GM12891 (cell line): ENCODE measurements at regions not wholly inside any gene's neighbourhood (a gene's known extent, or its start where the extent isn't known, plus 50 kb on each side); places are given as distances from the start of the nearest gene placed in this dataset.

Experiments
- PAX5 ChIP-seq: IDR thresholded peaks from 2 replicates; pipeline ENCODE4 v1.6.1; 2011; ENCODE audit warnings: low read length, moderate library complexity, mild to moderate bottlenecking; ENCODE audit not compliant: insufficient read depth, severe bottlenecking
- POLR2A ChIP-seq: IDR thresholded peaks from 2 replicates; pipeline ENCODE4 v1.6.1; 2011; ENCODE audit warnings: low read depth, low read length, control low read depth
- POLR2AphosphoS5 ChIP-seq: IDR thresholded peaks from 2 replicates; pipeline ENCODE4 v1.6.1; 2011; ENCODE audit warnings: low read depth, low read length, control low read depth
- POU2F2 ChIP-seq: IDR thresholded peaks from 2 replicates; pipeline ENCODE4 v1.6.1; 2011; ENCODE audit warnings: low read depth, mild to moderate bottlenecking, control low read depth, low read length, moderate library complexity
- SPI1 ChIP-seq: IDR thresholded peaks from 2 replicates; pipeline ENCODE4 v1.6.1; 2011; ENCODE audit warnings: low read depth, low read length, control low read depth
- TAF1 ChIP-seq: IDR thresholded peaks from 2 replicates; pipeline ENCODE4 v1.6.1; 2011; ENCODE audit warnings: low read depth, low read length, control low read depth

- no peak for TF ChIP-seq TAF1
- no peak for TF ChIP-seq POLR2AphosphoS5
- no peak for TF ChIP-seq POLR2A
- no peak for TF ChIP-seq SPI1
- TF ChIP-seq PAX5: no peak
- TF ChIP-seq POU2F2: no peak
These were observed 565.5 kb upstream of the ANO3 start for GRCh38 chr11:25766332-25767015.
